ENCODE measurements at regions not wholly inside any gene's neighbourhood (a gene's known extent, or its start where the extent isn't known, plus 50 kb on each side); places are given as distances from the start of the nearest gene placed in this dataset.
A peak's percentile ranks its signal among the peaks of the same experiment; 100 is the strongest.

DNA sequence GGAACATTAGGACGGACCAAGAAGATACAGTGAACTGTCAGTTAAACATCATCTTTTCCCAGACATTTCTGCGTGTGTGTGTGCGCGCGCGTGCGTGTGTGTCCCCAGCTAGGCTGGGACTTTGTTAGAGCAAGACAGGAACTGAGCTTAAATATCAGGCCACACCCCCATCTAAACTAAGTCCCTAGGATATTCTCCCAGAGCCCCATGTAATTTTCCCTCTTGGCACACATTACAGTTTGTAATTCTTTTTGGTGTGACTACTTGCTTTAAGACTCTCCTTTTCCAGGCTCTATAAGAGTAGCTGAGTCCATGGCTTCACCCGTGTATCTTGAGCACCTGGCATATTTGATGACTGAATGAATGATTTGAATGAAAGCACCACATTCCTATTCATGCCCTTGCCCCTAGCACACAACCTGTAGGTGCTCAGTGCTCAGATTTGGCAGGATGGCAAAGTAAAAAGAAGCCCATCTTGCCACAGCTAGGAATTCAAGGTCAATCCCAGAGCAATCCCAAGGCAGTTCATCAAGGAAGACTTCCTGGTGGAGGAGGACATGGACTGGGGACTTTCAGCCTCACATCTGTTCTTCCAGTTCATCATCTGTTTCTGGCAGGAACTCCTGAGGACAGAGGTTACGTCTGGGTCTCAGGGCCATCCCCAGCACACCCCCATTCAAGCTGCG, 69.2 kb downstream of the MRPL14 start:
- H3K4me1 ChIP-seq (replicated peaks in 1 of 2) = peaks cover 15 to 43% of the 10 kb centered on the region in 2 donors
- peak overlapping the region; percentile 40 to 99 (median 80) for H3K27ac ChIP-seq
- no peak for DNase-seq
- 68 to 69% (median 68%) methylated on average over 10 of the region's 10 CpGs for WGBS, 4 donors
- no peaks in the 10 kb centered on the region for H3K36me3 ChIP-seq (replicated peaks in 1 of 2)
- no peak overlapping the region for H3K4me3 ChIP-seq
- TF ChIP-seq POLR2A (IDR thresholded peaks at IDR 0.05) = no peak
- TF ChIP-seq, protein P1, sequence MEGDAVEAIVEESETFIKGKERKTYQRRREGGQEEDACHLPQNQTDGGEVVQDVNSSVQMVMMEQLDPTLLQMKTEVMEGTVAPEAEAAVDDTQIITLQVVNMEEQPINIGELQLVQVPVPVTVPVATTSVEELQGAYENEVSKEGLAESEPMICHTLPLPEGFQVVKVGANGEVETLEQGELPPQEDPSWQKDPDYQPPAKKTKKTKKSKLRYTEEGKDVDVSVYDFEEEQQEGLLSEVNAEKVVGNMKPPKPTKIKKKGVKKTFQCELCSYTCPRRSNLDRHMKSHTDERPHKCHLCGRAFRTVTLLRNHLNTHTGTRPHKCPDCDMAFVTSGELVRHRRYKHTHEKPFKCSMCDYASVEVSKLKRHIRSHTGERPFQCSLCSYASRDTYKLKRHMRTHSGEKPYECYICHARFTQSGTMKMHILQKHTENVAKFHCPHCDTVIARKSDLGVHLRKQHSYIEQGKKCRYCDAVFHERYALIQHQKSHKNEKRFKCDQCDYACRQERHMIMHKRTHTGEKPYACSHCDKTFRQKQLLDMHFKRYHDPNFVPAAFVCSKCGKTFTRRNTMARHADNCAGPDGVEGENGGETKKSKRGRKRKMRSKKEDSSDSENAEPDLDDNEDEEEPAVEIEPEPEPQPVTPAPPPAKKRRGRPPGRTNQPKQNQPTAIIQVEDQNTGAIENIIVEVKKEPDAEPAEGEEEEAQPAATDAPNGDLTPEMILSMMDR (IDR thresholded peaks at IDR 0.05) = no peak
- H3K9me3 ChIP-seq (replicated peaks in 1 of 3) = no peaks in the 10 kb centered on the region
- intact Hi-C loops (cut with DNase I) = no loop called here
- H3K27me3 ChIP-seq = no peaks in the 10 kb centered on the region

DNA sequence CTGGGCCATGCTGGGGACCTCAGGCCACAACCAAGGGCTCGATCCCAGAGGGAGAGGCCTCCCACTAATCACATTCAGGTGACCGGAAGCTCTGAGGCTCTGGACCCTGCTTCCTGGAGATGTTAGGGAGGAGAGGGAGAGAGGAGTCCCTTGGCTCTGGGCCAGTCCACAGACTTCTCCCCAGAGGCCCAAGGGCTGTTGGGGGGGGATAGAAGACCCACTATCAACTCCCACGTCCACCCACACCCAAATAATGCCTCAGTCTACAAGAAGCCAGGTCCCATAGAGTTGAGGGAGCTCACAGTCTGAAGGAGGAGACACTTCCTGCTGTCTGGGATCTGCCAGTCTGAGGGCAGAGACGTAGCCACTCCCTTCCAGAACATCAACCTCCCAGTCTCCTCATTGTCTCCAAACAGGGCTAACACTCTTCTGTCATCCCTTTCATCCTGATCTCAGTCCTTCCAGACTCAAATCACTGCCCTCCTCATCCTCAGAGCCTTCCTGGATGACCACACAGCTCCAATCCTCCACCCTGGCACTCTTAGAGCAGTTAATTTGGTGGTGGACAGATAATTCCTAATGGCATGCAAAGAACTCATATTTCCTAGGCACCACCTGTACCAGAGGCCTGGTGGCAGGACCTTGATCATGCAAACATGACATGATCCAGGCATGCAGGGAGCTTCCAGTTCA, 69.9 kb downstream of the MRPL14 start:
- Histone ChIP-seq H3K9me3 (replicated peaks in 1 of 3) (no peaks in the 10 kb centered on the region), H3K4me1 (replicated peaks in 1 of 2) (peaks cover 18 to 48% of the 10 kb centered on the region in 2 donors), H3K27ac (peak overlapping the region in 2 of 5 donors; percentile 93 to 99), H3K36me3 (replicated peaks in 1 of 2) (no peaks in the 10 kb centered on the region), H3K4me3 (no peak overlapping the region), H3K27me3 (no peaks in the 10 kb centered on the region)
- intact Hi-C loops (cut with DNase I) = no loop called here
- 64 to 82% (median 67%) methylated on average over 1 to 4 of the region's 4 CpGs for WGBS, 4 donors
- TF ChIP-seq, protein P1 (IDR thresholded peaks at IDR 0.05) = peak in 1 of 6 experiments; percentile 2
- no peak for TF ChIP-seq POLR2A (IDR thresholded peaks at IDR 0.05)
- DNase-seq = no peak

DNA sequence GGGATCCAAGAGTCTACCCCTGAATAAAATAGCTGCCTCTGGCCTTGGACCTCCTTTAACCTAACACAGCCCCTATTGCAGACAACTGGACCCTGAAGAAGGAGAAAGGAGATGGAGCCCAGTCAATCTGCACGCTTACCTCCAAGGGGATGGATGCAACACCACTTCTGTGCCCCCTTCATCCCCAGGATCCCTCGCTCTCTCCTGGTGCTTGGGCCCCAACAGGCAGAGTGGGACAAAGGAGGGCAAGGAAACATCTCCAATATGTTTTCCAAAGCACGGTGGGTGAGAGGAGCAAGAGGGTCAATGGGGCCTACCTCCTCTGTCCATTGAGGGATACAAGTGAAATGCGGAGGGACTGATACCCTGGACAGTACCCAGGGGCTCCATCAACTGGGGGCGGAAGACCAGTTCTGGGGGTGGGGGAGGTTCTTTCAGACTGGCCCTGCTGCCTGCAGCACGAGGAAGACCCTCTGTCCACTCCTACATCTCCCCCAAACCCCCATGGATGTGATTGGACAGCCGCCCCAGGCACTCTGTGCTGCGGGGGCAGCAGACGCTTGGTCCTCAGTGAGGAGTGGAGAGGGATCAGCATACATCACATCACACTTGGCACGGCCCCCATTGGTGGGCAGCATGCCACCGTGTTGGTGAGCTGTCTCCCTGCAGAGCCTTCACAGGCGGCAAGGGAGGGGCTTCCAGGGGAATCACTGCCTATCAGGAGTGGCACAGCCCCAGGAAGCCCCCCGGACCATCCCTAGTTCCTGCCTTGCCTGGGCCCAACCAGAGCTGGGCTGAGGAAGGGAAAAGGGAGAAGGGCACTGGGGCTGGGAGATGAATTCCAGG, 70.6 kb downstream of the MRPL14 start:
- WGBS, 4 donors = 67 to 85% (median 78%) methylated on average over 4 to 13 of the region's 13 CpGs
- peaks cover 19 to 46% of the 10 kb centered on the region in 2 donors for H3K4me1 ChIP-seq (replicated peaks in 1 of 2)
- no peaks in the 10 kb centered on the region for H3K36me3 ChIP-seq (replicated peaks in 1 of 2)
- H3K4me3 ChIP-seq = no peak overlapping the region
- peak overlapping the region in 2 of 5 donors; percentile 93 to 99 for H3K27ac ChIP-seq
- DNase-seq = peak; percentile 62 to 86 (median 78)
- TF ChIP-seq POLR2A (IDR thresholded peaks at IDR 0.05) = no peak
- TF ChIP-seq, protein P1 (IDR thresholded peaks at IDR 0.05) = no peak
- no peaks in the 10 kb centered on the region for H3K27me3 ChIP-seq
- no peaks in the 10 kb centered on the region for H3K9me3 ChIP-seq (replicated peaks in 1 of 3)
- intact Hi-C loops (cut with DNase I) = no loop called here
